ENCODE measurements at regions not wholly inside any gene's neighbourhood (a gene's known extent, or its start where the extent isn't known, plus 50 kb on each side); places are given as distances from the start of the nearest gene placed in this dataset.

DNA sequence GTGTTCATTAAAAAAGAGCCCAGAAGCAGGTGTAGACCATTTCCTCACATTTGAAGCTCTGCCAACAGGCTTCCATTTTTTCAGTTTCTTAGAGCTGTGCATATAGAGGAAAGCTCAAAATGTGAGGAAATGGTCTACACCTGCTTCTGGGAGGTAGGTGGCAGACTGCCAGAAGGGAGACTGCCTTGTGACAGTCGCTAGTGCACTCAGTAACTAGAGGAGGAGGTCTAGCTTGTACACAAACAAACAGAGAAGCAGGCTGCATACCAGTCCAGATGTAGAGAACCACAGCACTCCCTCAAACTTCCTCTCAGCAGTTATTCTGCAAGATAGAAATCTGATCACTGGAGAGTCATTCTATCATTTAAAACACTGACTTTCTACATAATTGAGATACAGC is 800.2 kb downstream of the EFNB2 start:
- no peak for TF ChIP-seq POLR2A (IDR thresholded peaks at IDR 0.05)
- TF ChIP-seq, protein P1, sequence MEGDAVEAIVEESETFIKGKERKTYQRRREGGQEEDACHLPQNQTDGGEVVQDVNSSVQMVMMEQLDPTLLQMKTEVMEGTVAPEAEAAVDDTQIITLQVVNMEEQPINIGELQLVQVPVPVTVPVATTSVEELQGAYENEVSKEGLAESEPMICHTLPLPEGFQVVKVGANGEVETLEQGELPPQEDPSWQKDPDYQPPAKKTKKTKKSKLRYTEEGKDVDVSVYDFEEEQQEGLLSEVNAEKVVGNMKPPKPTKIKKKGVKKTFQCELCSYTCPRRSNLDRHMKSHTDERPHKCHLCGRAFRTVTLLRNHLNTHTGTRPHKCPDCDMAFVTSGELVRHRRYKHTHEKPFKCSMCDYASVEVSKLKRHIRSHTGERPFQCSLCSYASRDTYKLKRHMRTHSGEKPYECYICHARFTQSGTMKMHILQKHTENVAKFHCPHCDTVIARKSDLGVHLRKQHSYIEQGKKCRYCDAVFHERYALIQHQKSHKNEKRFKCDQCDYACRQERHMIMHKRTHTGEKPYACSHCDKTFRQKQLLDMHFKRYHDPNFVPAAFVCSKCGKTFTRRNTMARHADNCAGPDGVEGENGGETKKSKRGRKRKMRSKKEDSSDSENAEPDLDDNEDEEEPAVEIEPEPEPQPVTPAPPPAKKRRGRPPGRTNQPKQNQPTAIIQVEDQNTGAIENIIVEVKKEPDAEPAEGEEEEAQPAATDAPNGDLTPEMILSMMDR (IDR thresholded peaks at IDR 0.05): no peak

Measured in lower leg skin (tissue), 3 donors.